Uterus (tissue), 3 donors: ENCODE measurements at regions not wholly inside any gene's neighbourhood (a gene's known extent, or its start where the extent isn't known, plus 50 kb on each side); places are given as distances from the start of the nearest gene placed in this dataset.

Experiments used
- DNase-seq, 2 donors: peaks; one replicate each; pipeline ENCODE4 v3.0.0-alpha.2; 2019 to 2020
- H3K27ac ChIP-seq, 2 donors: fragments of 200-600 bp; sonication (generic); 1 replicate in 1 of 2; 2 replicates in 1 of 2; pipeline ENCODE4 v1.5.1; 2016 to 2018
- H3K27me3 ChIP-seq, 2 donors: fragments of 200-600 bp; sonication (generic); one replicate each; pipeline ENCODE4 v1.5.1; 2018 to 2019; ENCODE audit warnings: control low read depth in 1 of 2
- H3K36me3 ChIP-seq, 2 donors: fragments of 200-600 bp; sonication (generic); one replicate each; pipeline ENCODE4 v1.5.1; 2019; ENCODE audit warnings: control low read depth in 1 of 2
- H3K4me1 ChIP-seq, 2 donors: fragments of 200-600 bp; sonication (generic); one replicate each; pipeline ENCODE4 v1.5.1; 2018 to 2019; ENCODE audit warnings: control low read depth in 1 of 2
- H3K4me3 ChIP-seq, 2 donors: fragments of 200-600 bp; sonication (generic); 1 replicate in 1 of 2; 2 replicates in 1 of 2; pipeline ENCODE4 v1.5.1; 2018 to 2019; ENCODE audit warnings: mild to moderate bottlenecking in 1 of 2
- H3K9me3 ChIP-seq, 2 donors: fragments of 200-600 bp; sonication (generic); one replicate each; pipeline ENCODE4 v1.5.1; 2019; ENCODE audit warnings: control low read depth in 1 of 2
- CTCF ChIP-seq, 4 experiments: fragments of 200-600 bp in 2 of 4; fragments of 450-650 bp in 2 of 4; sonication (generic) in 2 of 4; IDR thresholded peaks; one replicate each; pipeline ENCODE4 v1.5.1; 2016 to 2019; ENCODE audit warnings: antibody characterized with exemption in 4 of 4, mild to moderate bottlenecking in 2 of 4, moderate library complexity in 1 of 4
- POLR2A ChIP-seq, 2 donors: fragments of 450-650 bp; IDR thresholded peaks; one replicate each; pipeline ENCODE4 v1.6.1; 2016; ENCODE audit warnings: antibody characterized with exemption in 2 of 2, mild to moderate bottlenecking in 1 of 2, moderate library complexity in 1 of 2
- intact Hi-C: fragments of 100-400 bp; cut with DNase I; formaldehyde crosslinking; loops from one replicate; pipeline ENCODE4 v1.15.1; 2023; ENCODE audit warnings: low total_unique reads
- donor health status: DM: yes; HTN: yes; CAD: no.

GRCh38 chr4:11138964-11139363, 289.7 kb downstream of the HS3ST1 start:
- Histone ChIP-seq H3K27me3 (no peaks in the 10 kb centered on the region), H3K9me3 (no peaks in the 10 kb centered on the region), H3K27ac (no peak overlapping the region), H3K4me1 (no peaks in the 10 kb centered on the region), H3K4me3 (no peak overlapping the region), H3K36me3 (no peaks in the 10 kb centered on the region)
- no peak for DNase-seq
- intact Hi-C loops = no loop called here
- TF ChIP-seq POLR2A (IDR thresholded peaks at IDR 0.05) = no peak

GRCh38 chr4:11134705-11135104, 294.0 kb downstream of the HS3ST1 start:
- TF ChIP-seq CTCF (IDR thresholded peaks at IDR 0.05) (no peak), POLR2A (IDR thresholded peaks at IDR 0.05) (no peak)
- H3K27me3 ChIP-seq = no peaks in the 10 kb centered on the region

DNA sequence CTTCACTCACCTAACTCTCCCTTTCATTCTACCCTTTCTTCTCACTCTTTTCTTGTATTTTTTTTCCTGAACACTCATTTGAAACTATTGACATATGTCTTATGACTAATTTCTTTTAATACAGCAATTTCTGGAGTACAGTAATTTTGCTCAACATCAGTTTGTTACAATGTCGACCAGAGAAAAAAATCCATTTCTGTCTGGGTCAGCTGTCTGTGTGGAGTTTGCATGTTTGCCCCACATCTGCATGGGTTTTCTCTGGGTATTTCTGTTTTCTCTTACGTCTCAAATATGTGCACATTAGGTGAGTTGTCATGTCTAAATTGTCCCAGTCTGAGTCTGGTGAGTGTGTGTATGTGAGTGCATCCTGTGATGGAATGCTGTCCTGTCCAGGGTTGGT, 294.8 kb downstream of the HS3ST1 start:
- TF ChIP-seq POLR2A (IDR thresholded peaks at IDR 0.05) (no peak), CTCF (IDR thresholded peaks at IDR 0.05) (no peak)
- Histone ChIP-seq H3K27me3 (no peaks in the 10 kb centered on the region), H3K4me1 (no peaks in the 10 kb centered on the region), H3K27ac (no peak overlapping the region), H3K9me3 (no peaks in the 10 kb centered on the region), H3K36me3 (no peaks in the 10 kb centered on the region), H3K4me3 (no peak overlapping the region)
- no peak for DNase-seq
- intact Hi-C loops = no loop called here

More at GRCh38 chr4:11134705-11135104, 294.0 kb downstream of the HS3ST1 start:
- no peak for DNase-seq
- H3K36me3 ChIP-seq = no peaks in the 10 kb centered on the region
- no peak overlapping the region for H3K4me3 ChIP-seq
- no peaks in the 10 kb centered on the region for H3K4me1 ChIP-seq
- no peaks in the 10 kb centered on the region for H3K9me3 ChIP-seq
- intact Hi-C loops = no loop called here
- no peak overlapping the region for H3K27ac ChIP-seq

- no peaks in the 10 kb centered on the region for H3K9me3 ChIP-seq
- no peak overlapping the region for H3K4me3 ChIP-seq
- no peaks in the 10 kb centered on the region for H3K27me3 ChIP-seq
- no peak for TF ChIP-seq POLR2A (IDR thresholded peaks at IDR 0.05)
- TF ChIP-seq CTCF (IDR thresholded peaks at IDR 0.05) = no peak
- no peaks in the 10 kb centered on the region for H3K4me1 ChIP-seq
- H3K27ac ChIP-seq = no peak overlapping the region
- no peaks in the 10 kb centered on the region for H3K36me3 ChIP-seq
- no peak for DNase-seq
- intact Hi-C loops = no loop called here
Observed at GRCh38 chr4:11132478-11132877, 296.2 kb downstream of the HS3ST1 start.

DNA sequence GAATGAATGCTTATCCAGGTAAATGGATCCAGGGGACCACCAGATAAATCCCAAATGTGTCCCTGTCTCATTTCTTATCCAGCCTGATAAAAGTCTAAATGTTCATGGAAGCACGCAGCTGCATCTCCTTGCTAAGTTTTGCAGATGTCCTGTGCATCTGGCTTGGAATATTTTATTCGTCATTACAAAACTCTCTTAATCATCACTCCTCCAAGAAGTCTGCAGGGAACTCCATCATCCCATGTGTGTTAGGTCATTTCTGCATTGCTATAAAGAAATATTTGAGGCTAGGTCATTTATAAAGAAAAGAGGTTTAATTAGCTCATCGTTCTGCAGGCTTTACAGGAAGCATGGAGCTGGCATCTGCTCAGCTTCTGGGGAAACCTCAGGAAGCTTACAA, 297.2 kb downstream of the HS3ST1 start:
- Histone ChIP-seq H3K27me3 (no peaks in the 10 kb centered on the region), H3K4me3 (no peak overlapping the region), H3K36me3 (no peaks in the 10 kb centered on the region), H3K4me1 (no peaks in the 10 kb centered on the region), H3K27ac (no peak overlapping the region), H3K9me3 (no peaks in the 10 kb centered on the region)
- TF ChIP-seq CTCF (IDR thresholded peaks at IDR 0.05) = no peak
- no peak for TF ChIP-seq POLR2A (IDR thresholded peaks at IDR 0.05)
- intact Hi-C loops = no loop called here
- no peak for DNase-seq
